ENCODE measurements at regions not wholly inside any gene's neighbourhood (a gene's known extent, or its start where the extent isn't known, plus 50 kb on each side); places are given as distances from the start of the nearest gene placed in this dataset.

GRCh38 chr2:53173698-53174455 is 593.7 kb upstream of the CHAC2 start:
- H3K4me3 ChIP-seq (ENCODE audit: control insufficient read depth, low read depth, low read length), result no peak overlapping the region
- DNase-seq (ENCODE audit: low read depth), result no peak
- no peak for TF ChIP-seq CTCF (IDR thresholded peaks at IDR 0.05; ENCODE audit: control insufficient read depth, insufficient read depth, low read depth, low read length, missing control alignments)

- TF ChIP-seq CTCF (IDR thresholded peaks at IDR 0.05; ENCODE audit: control insufficient read depth, insufficient read depth, low read depth, low read length, missing control alignments), result no peak
- DNase-seq (ENCODE audit: low read depth), result no peak
- no peak overlapping the region for H3K4me3 ChIP-seq (ENCODE audit: control insufficient read depth, low read depth, low read length)
Observed at GRCh38 chr2:53173091-53173490, 594.5 kb upstream of the CHAC2 start.

GRCh38 chr2:53170466-53170865 is 597.1 kb upstream of the CHAC2 start:
- no peak overlapping the region for H3K4me3 ChIP-seq (ENCODE audit: control insufficient read depth, low read depth, low read length)
- no peak for TF ChIP-seq CTCF (IDR thresholded peaks at IDR 0.05; ENCODE audit: control insufficient read depth, insufficient read depth, low read depth, low read length, missing control alignments)
- no peak for DNase-seq (ENCODE audit: low read depth)

- no peak overlapping the region for H3K4me3 ChIP-seq (ENCODE audit: control insufficient read depth, low read depth, low read length)
- DNase-seq (ENCODE audit: low read depth), result no peak
- TF ChIP-seq CTCF (IDR thresholded peaks at IDR 0.05; ENCODE audit: control insufficient read depth, insufficient read depth, low read depth, low read length, missing control alignments), result no peak
Observed at GRCh38 chr2:53167227-53167626, 600.4 kb upstream of the CHAC2 start.

GRCh38 chr2:53150146-53150545 is 617.5 kb upstream of the CHAC2 start:
- no peak for DNase-seq (ENCODE audit: low read depth)
- H3K4me3 ChIP-seq (ENCODE audit: control insufficient read depth, low read depth, low read length), result no peak overlapping the region
- TF ChIP-seq CTCF (IDR thresholded peaks at IDR 0.05; ENCODE audit: control insufficient read depth, insufficient read depth, low read depth, low read length, missing control alignments), result no peak

GRCh38 chr2:53148221-53148620 is 619.4 kb upstream of the CHAC2 start:
- H3K4me3 ChIP-seq (ENCODE audit: control insufficient read depth, low read depth, low read length), result no peak overlapping the region
- no peak for TF ChIP-seq CTCF (IDR thresholded peaks at IDR 0.05; ENCODE audit: control insufficient read depth, insufficient read depth, low read depth, low read length, missing control alignments)
- no peak for DNase-seq (ENCODE audit: low read depth)
